Glutamatergic neuron (in vitro differentiated cells): ENCODE measurements at regions not wholly inside any gene's neighbourhood (a gene's known extent, or its start where the extent isn't known, plus 50 kb on each side); places are given as distances from the start of the nearest gene placed in this dataset.
"Not testable (repeated sequence)": the region's sequence is repeated elsewhere in the genome, so short reads cannot be mapped to it uniquely, and the experiment has no call there.

ENCODE experiments used
- DNase-seq: peaks from one replicate; pipeline ENCODE4 v3.0.0; 2022
- H3K27ac Mint-ChIP-seq: one replicate; pipeline ENCODE4 v1.8.0; 2020; ENCODE audit warnings: mild to moderate bottlenecking, mixed read lengths, inconsistent platforms; ENCODE audit not compliant: unreplicated experiment
- H3K27me3 Mint-ChIP-seq: one replicate; pipeline ENCODE4 v1.8.0; 2020; ENCODE audit warnings: mild to moderate bottlenecking, moderate library complexity, mixed read lengths, inconsistent platforms; ENCODE audit not compliant: unreplicated experiment
- H3K36me3 Mint-ChIP-seq: one replicate; pipeline ENCODE4 v1.8.0; 2020; ENCODE audit warnings: mild to moderate bottlenecking, mixed read lengths, inconsistent platforms; ENCODE audit not compliant: unreplicated experiment
- H3K4me1 Mint-ChIP-seq: one replicate; pipeline ENCODE4 v1.8.0; 2020; ENCODE audit warnings: mild to moderate bottlenecking, low read depth, mixed read lengths, inconsistent platforms; ENCODE audit not compliant: unreplicated experiment
- H3K4me3 Mint-ChIP-seq: one replicate; pipeline ENCODE4 v1.8.0; 2020; ENCODE audit warnings: mild to moderate bottlenecking, mixed read lengths, inconsistent platforms; ENCODE audit not compliant: unreplicated experiment
- H3K9me3 Mint-ChIP-seq: one replicate; pipeline ENCODE4 v1.8.0; 2020; ENCODE audit warnings: mild to moderate bottlenecking, moderate library complexity, mixed read lengths, inconsistent platforms; ENCODE audit not compliant: unreplicated experiment
- CTCF ChIP-seq: fragments of 200-600 bp; sonication (generic); IDR thresholded peaks from one replicate; pipeline ENCODE4 v1.5.0; 2021; ENCODE audit not compliant: partially characterized antibody, unreplicated experiment

GRCh38 chr4:127335732-127336131 is 297.0 kb upstream of the INTU start:
- Mint-ChIP-seq H3K4me1 (no peaks in the 10 kb centered on the region), H3K9me3 (no peaks in the 10 kb centered on the region), H3K36me3 (no peaks in the 10 kb centered on the region), H3K4me3 (no peak overlapping the region), H3K27me3 (no peaks in the 10 kb centered on the region), H3K27ac (no peak overlapping the region)
- TF ChIP-seq CTCF: no peak
- DNase-seq: no peak

- H3K4me1 Mint-ChIP-seq, H3K36me3 Mint-ChIP-seq, H3K9me3 Mint-ChIP-seq, H3K27me3 Mint-ChIP-seq, DNase-seq, H3K27ac Mint-ChIP-seq, H3K4me3 Mint-ChIP-seq: not testable (repeated sequence)
Observed at GRCh38 chr4:127343123-127343522, 289.6 kb upstream of the INTU start.

- Mint-ChIP-seq H3K27ac (no peak overlapping the region), H3K27me3 (no peaks in the 10 kb centered on the region), H3K9me3 (no peaks in the 10 kb centered on the region), H3K4me1 (no peaks in the 10 kb centered on the region), H3K36me3 (no peaks in the 10 kb centered on the region), H3K4me3 (no peak overlapping the region)
- TF ChIP-seq CTCF: no peak
- no peak for DNase-seq
Observed at GRCh38 chr4:127344071-127344470, 288.7 kb upstream of the INTU start.

GRCh38 chr4:127347936-127348335 is 284.8 kb upstream of the INTU start:
- H3K4me3 Mint-ChIP-seq: no peak overlapping the region
- no peaks in the 10 kb centered on the region for H3K27me3 Mint-ChIP-seq
- H3K27ac Mint-ChIP-seq: no peak overlapping the region
- no peak for DNase-seq
- H3K36me3 Mint-ChIP-seq: no peaks in the 10 kb centered on the region
- H3K4me1 Mint-ChIP-seq: no peaks in the 10 kb centered on the region
- no peaks in the 10 kb centered on the region for H3K9me3 Mint-ChIP-seq
- TF ChIP-seq CTCF: no peak

GRCh38 chr4:127352220-127353113 is 280.3 kb upstream of the INTU start:
- no peak overlapping the region for H3K27ac Mint-ChIP-seq
- no peak for TF ChIP-seq CTCF
- H3K4me1 Mint-ChIP-seq: no peaks in the 10 kb centered on the region

More at GRCh38 chr4:127352220-127353113, 280.3 kb upstream of the INTU start:
- no peak for DNase-seq
- Mint-ChIP-seq H3K36me3 (no peaks in the 10 kb centered on the region), H3K4me3 (no peak overlapping the region), H3K9me3 (no peaks in the 10 kb centered on the region), H3K27me3 (no peaks in the 10 kb centered on the region)
